Lower lobe of right lung (tissue), 2 donors: ENCODE measurements at regions not wholly inside any gene's neighbourhood (a gene's known extent, or its start where the extent isn't known, plus 50 kb on each side); places are given as distances from the start of the nearest gene placed in this dataset.

Experiments used
- ATAC-seq, 2 donors: fragments of 200-7000 bp; cut with Tn5 transposase; one replicate each; pipeline ENCODE4 v1.9.1; 2020 to 2022; ENCODE audit warnings: mild to moderate bottlenecking in 2 of 2, moderate library complexity in 2 of 2
- DNase-seq: peaks from one replicate; pipeline ENCODE4 v3.0.0-alpha.2; 2020
- H3K27ac ChIP-seq: fragments of 200-600 bp; one replicate; pipeline ENCODE4 v1.8.0; 2022
- H3K27me3 ChIP-seq: fragments of 200-600 bp; one replicate; pipeline ENCODE4 v1.8.0; 2022; ENCODE audit warnings: low read depth
- H3K36me3 ChIP-seq: fragments of 200-600 bp; one replicate; pipeline ENCODE4 v1.8.0; 2022; ENCODE audit warnings: mild to moderate bottlenecking
- H3K4me1 ChIP-seq: fragments of 200-600 bp; one replicate; pipeline ENCODE4 v1.8.0; 2022
- H3K4me3 ChIP-seq: fragments of 200-600 bp; one replicate; pipeline ENCODE4 v1.8.0; 2022; ENCODE audit warnings: mild to moderate bottlenecking
- H3K9me3 ChIP-seq: fragments of 200-600 bp; one replicate; pipeline ENCODE4 v1.8.0; 2022
- CTCF ChIP-seq: fragments of 200-600 bp; IDR thresholded peaks from one replicate; pipeline ENCODE4 v1.8.0; 2022; ENCODE audit warnings: antibody characterized with exemption, mild to moderate bottlenecking
- intact Hi-C: fragments of 100-400 bp; cut with DNase I; formaldehyde crosslinking; loops from one replicate; pipeline ENCODE4 v1.11.0; 2022
- donor health status: DM: no; HTN: yes; CAD: no; lungs with severe emphysema.

- no peak overlapping the region for H3K27ac ChIP-seq
- no peaks in the 10 kb centered on the region for H3K36me3 ChIP-seq
- intact Hi-C loops: no loop called here
- DNase-seq (no peak), ATAC-seq (no peak)
- H3K9me3 ChIP-seq: no peaks in the 10 kb centered on the region
- TF ChIP-seq CTCF: peak; percentile 21
- H3K4me3 ChIP-seq: no peak overlapping the region
- no peaks in the 10 kb centered on the region for H3K27me3 ChIP-seq
- H3K4me1 ChIP-seq: no peaks in the 10 kb centered on the region
Observed at GRCh38 chr10:130686689-130687300, 550.6 kb downstream of the GLRX3 start.

- Histone ChIP-seq H3K27me3 (no peaks in the 10 kb centered on the region), H3K4me1 (no peaks in the 10 kb centered on the region), H3K36me3 (no peaks in the 10 kb centered on the region), H3K4me3 (no peak overlapping the region), H3K27ac (no peak overlapping the region), H3K9me3 (no peaks in the 10 kb centered on the region)
- intact Hi-C loops: no loop called here
- no peak for TF ChIP-seq CTCF
- DNase-seq: no peak
- ATAC-seq: no peak
Observed at GRCh38 chr10:130687566-130687965, 551.4 kb downstream of the GLRX3 start.

- Histone ChIP-seq H3K27me3 (no peaks in the 10 kb centered on the region), H3K36me3 (no peaks in the 10 kb centered on the region), H3K4me3 (no peak overlapping the region), H3K4me1 (no peaks in the 10 kb centered on the region), H3K9me3 (no peaks in the 10 kb centered on the region), H3K27ac (no peak overlapping the region)
- no peak for TF ChIP-seq CTCF
- intact Hi-C loops: no loop called here
- no peak for ATAC-seq
- no peak for DNase-seq
Observed at GRCh38 chr10:130689743-130690626, 553.8 kb downstream of the GLRX3 start.

GRCh38 chr10:130691776-130692175 is 555.6 kb downstream of the GLRX3 start:
- Histone ChIP-seq H3K27me3 (no peaks in the 10 kb centered on the region), H3K4me3 (no peak overlapping the region), H3K4me1 (no peaks in the 10 kb centered on the region), H3K27ac (no peak overlapping the region), H3K36me3 (no peaks in the 10 kb centered on the region), H3K9me3 (no peaks in the 10 kb centered on the region)
- no peak for TF ChIP-seq CTCF
- DNase-seq (no peak), ATAC-seq (no peak)
- intact Hi-C loops: no loop called here

GRCh38 chr10:130696870-130697269 is 560.7 kb downstream of the GLRX3 start:
- intact Hi-C loops: no loop called here
- DNase-seq (no peak), ATAC-seq (no peak)
- no peak overlapping the region for H3K4me3 ChIP-seq
- no peaks in the 10 kb centered on the region for H3K9me3 ChIP-seq
- no peaks in the 10 kb centered on the region for H3K4me1 ChIP-seq
- no peaks in the 10 kb centered on the region for H3K36me3 ChIP-seq
- no peak for TF ChIP-seq CTCF
- H3K27me3 ChIP-seq: no peaks in the 10 kb centered on the region
- no peak overlapping the region for H3K27ac ChIP-seq
